HL-60 (cell line): ENCODE measurements at regions not wholly inside any gene's neighbourhood (a gene's known extent, or its start where the extent isn't known, plus 50 kb on each side); places are given as distances from the start of the nearest gene placed in this dataset.

Experiments used
- DNase-seq, 2 experiments: peaks; one replicate each; pipeline ENCODE4 v3.0.0-alpha.2; 2010 to 2020; ENCODE audit warnings: low read depth in 1 of 2, low spot score in 1 of 2
- H3K27ac ChIP-seq: fragments of 250-450 bp; sonication (Bioruptor Pico); replicated peaks from 2 replicates; pipeline ENCODE4 v1.5.1; 2020; ENCODE audit warnings: mild to moderate bottlenecking, moderate library complexity
- H3K27me3 ChIP-seq: fragments of 250-450 bp; sonication (Bioruptor Pico); 2 replicates; pipeline ENCODE4 v1.5.1; 2021; ENCODE audit warnings: mild to moderate bottlenecking, moderate library complexity; ENCODE audit not compliant: insufficient read depth, poor library complexity, severe bottlenecking
- H3K4me3 ChIP-seq: replicated peaks from 2 replicates; pipeline ENCODE4 v1.5.1; 2011; ENCODE audit warnings: mild to moderate bottlenecking, control low read depth, low read length; ENCODE audit not compliant: insufficient read depth
- CTCF ChIP-seq: IDR thresholded peaks from one replicate; pipeline ENCODE4 v1.5.1; 2011; ENCODE audit warnings: low read length, control low read depth, inconsistent platforms; ENCODE audit not compliant: insufficient read depth
- GABPA ChIP-seq: IDR thresholded peaks from 2 replicates; pipeline ENCODE4 v1.6.1; 2012; ENCODE audit warnings: low read depth
- POLR2AphosphoS5 ChIP-seq: IDR thresholded peaks from 2 replicates; pipeline ENCODE4 v1.6.1; 2012; ENCODE audit warnings: low read depth
- REST ChIP-seq: IDR thresholded peaks from 2 replicates; pipeline ENCODE4 v1.6.1; 2012; ENCODE audit warnings: low read depth; ENCODE audit not compliant: insufficient replicate concordance
- SPI1 ChIP-seq: IDR thresholded peaks from 2 replicates; pipeline ENCODE4 v1.6.1; 2012; ENCODE audit warnings: low read depth, mild to moderate bottlenecking, borderline replicate concordance

- TF ChIP-seq CTCF (no peak), SPI1 (no peak), GABPA (no peak), REST (no peak), POLR2AphosphoS5 (no peak)
- Histone ChIP-seq H3K27me3 (no peaks in the 10 kb centered on the region), H3K27ac (no peak overlapping the region), H3K4me3 (no peak overlapping the region)
- no peak for DNase-seq
Measured at GRCh38 chr20:10875653-10876052, 201.9 kb upstream of the JAG1 start.

GRCh38 chr20:10876558-10876957 is 202.8 kb upstream of the JAG1 start:
- Histone ChIP-seq H3K27me3 (no peaks in the 10 kb centered on the region), H3K4me3 (no peak overlapping the region), H3K27ac (peak overlapping the region; percentile 12; the same call in 1 of the 2 replicates)
- TF ChIP-seq REST, result no peak
- TF ChIP-seq POLR2AphosphoS5, result no peak
- no peak for TF ChIP-seq CTCF
- no peak for TF ChIP-seq SPI1
- TF ChIP-seq GABPA, result no peak
- DNase-seq, result no peak

- no peak for DNase-seq
- H3K4me3 ChIP-seq, result no peak overlapping the region
- H3K27me3 ChIP-seq, result no peaks in the 10 kb centered on the region
- TF ChIP-seq CTCF (no peak), POLR2AphosphoS5 (no peak), REST (no peak), SPI1 (no peak), GABPA (no peak)
- H3K27ac ChIP-seq, result no peak overlapping the region
Measured at GRCh38 chr20:10877342-10877741, 203.5 kb upstream of the JAG1 start.
